GM19023 (cell line): ENCODE measurements at regions not wholly inside any gene's neighbourhood (a gene's known extent, or its start where the extent isn't known, plus 50 kb on each side); places are given as distances from the start of the nearest gene placed in this dataset.
"Not testable (repeated sequence)": the region's sequence is repeated elsewhere in the genome, so short reads cannot be mapped to it uniquely, and the experiment has no call there.

Experiments
- ATAC-seq: cut with Tn5 transposase; IDR thresholded peaks from one replicate; pipeline ENCODE4 v1.9.1; 2021; ENCODE audit warnings: mild to moderate bottlenecking, moderate library complexity; ENCODE audit not compliant: unreplicated experiment

DNA sequence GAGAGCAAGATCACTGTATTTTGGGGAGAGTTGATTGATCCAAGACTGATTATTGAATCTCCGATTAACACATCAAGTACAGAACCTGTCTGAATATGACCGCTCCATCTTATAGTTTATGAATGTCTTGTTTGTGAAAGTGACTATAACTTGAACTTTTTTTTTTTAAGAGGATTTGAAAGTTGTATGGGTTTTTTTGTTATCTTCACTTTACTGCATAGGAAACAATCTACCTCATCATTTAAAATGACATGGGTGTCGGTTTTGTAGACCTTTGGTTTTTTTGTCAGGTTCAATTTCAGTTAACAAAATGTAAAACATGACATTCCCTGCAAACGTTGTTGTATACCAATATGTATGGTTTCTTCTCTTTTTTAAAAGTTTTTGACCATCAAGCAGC, 103.0 kb upstream of the NUDT6 start:
- ATAC-seq, result no peak

DNA sequence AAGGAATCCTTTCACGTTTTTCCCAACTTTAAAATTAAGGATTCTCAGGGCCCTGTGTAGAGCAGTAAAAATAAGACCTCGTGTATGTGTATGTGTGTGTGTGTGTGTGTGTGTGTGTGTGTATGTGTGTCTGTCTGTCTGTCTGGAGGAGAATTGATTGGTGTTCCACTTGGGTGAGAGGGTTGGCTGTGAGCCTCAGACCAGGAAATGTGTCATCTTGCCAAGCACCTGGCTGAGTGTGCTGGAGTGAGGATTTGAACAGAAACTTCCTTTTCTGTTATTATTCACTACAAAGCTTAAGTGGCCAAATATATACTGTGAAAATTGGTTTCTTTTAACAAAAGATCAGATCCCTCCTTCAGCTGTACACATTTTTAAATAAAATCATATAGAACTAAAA, 103.6 kb upstream of the NUDT6 start:
- ATAC-seq, result not testable (repeated sequence)

- ATAC-seq, result no peak
Measured at GRCh38 chr4:123031664-123032063, 109.3 kb upstream of the NUDT6 start.

DNA sequence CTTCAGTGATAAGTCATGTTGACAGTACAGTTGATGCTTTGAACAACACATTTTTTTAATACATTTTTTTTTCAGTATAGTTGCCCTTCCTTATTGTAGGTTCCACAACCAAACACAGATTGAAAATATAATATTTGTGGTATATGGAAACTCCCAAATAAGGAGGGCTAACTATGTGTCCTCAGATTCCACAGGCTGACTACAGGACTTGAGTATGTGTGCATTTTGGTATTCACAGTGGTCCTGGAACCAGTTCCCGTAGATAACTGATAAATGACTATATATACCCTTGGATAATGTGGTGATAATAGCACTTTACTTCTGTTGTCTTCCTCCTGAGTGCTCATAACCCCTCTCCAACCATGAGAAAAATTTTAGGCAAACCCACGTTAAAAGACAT, 111.6 kb upstream of the NUDT6 start:
- ATAC-seq, result no peak

GRCh38 chr4:123035239-123035638, 112.8 kb upstream of the NUDT6 start:
- no peak for ATAC-seq

DNA sequence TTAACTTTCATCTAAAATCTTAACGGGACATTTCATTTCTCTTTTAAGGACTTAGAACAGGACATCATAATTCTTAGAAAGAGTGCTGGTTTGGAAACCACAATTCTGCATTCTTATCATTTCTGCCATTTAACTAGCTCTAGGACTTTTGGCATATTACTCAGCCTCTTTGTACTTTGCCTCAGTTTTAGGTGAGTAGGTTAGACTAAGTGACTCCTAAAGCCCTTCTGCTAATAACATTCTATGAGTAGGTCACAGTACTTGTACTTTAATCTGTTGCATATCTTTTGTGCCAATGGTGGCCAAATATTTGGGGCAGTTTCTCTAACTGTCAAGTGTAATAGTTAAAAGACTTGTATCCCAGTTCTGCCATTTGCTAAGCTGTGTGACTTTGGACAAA, 115.4 kb upstream of the NUDT6 start:
- ATAC-seq, result no peak

- ATAC-seq, result no peak
Measured at GRCh38 chr4:123042095-123042494, 119.7 kb upstream of the NUDT6 start.

GRCh38 chr4:123043013-123043412, 120.6 kb upstream of the NUDT6 start:
- ATAC-seq, result no peak

- no peak for ATAC-seq
Measured at GRCh38 chr4:123043793-123044425, 121.5 kb upstream of the NUDT6 start.

DNA sequence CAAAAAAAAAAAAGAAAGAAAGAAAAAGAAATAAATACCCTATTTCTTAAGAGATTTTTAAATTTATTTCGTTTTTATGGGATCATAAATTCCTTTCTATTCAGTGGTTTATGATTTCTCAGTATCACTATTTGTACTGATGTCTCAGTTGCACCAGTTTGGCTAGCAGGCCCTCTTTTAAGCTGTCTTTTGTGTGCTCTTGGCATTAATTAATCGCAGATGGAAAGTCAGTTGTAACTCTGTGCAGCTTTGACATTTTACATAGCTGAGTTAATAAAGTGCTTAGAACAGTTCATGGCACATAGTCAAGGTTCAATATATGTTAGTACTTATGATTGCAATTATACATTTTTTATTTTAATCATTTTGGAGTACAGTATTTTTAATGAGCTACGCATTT, 123.7 kb upstream of the NUDT6 start:
- no peak for ATAC-seq

DNA sequence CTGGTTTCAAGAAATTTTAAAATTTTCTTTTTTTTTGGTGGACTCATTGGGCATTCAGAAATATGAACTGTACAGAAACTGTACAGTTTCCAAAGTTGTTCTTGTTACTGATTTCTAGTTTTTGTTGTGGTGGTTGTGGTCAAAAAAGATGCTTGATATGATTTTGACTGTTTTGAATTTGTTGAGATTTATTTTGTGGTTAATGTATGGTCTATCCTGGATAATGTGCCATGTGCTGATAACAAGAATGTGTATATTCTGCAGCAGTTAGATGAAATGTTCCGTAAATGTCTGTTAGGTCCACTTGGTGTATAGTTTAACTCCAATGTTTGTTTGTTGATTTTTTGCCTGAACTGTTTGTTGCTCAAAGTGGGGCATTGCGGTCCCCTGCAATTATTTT, 127.6 kb upstream of the NUDT6 start:
- no peak for ATAC-seq

DNA sequence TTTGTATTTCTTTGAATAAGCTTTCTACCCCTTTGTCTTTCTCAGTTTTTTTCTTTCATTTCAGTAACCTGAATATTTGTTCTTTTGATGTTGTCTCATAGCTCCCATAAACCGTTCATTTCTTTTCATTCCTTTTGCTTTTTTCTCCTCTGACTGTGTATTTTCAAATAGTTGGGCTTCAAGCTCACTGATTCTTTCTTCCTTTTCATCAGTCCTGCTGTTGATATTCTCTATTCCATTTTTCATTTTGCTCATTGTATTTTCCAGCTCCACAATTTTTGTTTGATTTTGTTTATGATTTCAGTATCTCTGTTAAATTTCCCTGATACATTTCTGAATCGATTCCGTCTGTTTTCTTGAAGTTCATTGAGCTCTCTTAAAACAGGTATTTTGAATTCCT, 129.6 kb upstream of the NUDT6 start:
- no peak for ATAC-seq

DNA sequence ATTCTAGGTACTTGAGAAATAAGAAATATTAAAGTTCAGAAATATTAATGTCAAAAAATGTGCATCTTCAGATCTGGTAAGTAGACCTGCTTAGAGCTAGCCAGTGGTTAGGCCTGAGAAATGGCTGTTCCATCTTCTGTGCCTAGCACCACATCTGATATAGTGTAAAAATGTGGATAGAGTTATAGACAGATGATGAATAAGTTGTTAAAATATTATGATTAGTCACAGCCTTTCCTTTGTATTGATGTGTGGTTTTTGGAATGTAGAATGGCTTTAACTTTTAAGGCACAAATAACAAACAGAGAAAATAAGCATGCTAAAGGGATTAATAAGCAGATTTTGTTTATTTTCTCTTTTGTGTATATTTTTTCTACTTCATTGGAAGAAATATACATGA, 133.5 kb upstream of the NUDT6 start:
- ATAC-seq, result no peak

- no peak for ATAC-seq
Measured at GRCh38 chr4:123060039-123060770, 137.8 kb upstream of the NUDT6 start.

DNA sequence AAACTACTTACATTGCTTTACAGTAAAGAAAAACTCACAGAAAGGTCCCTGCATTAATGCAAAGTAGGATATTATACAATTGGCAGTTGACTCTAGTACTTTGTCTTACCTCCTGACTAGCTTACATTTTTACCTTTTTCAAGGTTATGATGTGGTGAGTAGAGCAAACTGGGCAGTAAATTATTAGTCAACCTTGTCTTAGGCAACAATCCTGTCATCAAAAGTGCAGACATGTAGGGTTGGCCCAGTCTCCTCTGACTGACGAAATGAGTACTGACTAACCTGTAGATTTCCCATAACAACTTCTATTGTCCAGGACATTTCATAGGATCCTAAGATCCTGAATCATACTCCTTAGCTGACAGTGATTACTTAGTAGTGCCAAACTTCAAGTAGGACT, 142.0 kb upstream of the NUDT6 start:
- ATAC-seq, result no peak

DNA sequence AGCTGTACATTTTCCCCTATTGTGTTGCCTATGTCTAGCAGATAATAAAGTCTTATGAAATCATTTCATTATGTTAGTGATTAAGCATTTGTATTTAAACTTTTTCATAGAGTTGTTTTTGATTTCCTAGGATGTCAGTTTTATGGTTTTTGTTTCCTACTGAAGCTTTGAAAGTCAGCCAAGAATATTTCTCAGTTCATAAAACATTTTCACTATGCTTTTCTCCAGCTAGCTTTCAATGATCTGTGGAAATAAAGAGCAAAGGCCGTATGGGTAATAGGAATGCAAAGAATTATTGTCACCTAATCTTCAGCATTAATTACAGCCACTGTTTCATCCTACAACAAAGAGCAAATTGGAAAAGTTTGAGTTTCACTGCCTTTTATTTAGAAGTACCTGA, 145.7 kb upstream of the NUDT6 start:
- ATAC-seq, result no peak

DNA sequence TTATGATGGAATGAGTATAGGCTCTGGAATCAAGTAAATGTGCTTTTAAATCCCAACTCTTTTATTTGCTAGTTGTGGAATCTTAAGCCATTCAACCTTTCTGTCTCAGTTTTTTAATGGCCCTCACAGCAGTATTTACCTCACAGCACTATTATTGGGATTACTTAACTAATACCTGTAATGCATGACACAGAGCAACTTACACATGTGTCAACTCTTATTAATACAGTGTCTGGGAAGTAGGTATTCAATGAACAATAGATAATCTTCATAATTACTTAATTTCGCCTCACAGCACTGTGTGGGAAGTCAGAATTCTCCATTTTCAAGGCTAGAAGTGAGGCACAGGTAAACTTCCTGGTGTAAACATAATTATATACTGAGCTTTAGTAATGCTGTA, 149.7 kb upstream of the NUDT6 start:
- ATAC-seq, result no peak

DNA sequence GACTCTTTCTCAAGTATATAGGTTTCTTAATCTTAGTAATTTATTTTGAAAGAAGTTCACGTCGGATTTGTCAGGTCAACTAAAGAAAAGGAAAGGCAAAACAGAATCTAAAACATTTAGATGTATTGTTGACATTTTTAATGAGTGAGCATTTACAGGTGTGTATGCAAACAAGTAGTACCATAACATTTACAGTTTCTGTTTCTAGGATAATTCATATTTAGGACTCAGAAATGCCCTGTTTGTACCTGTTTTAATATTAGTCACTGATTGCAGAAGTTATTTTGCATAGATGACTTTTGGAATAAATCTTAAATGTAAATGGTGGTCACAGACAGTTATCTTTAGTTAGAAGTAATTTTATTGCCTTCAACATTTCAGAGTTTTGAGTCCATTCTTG, 151.3 kb upstream of the NUDT6 start:
- no peak for ATAC-seq

- no peak for ATAC-seq
Measured at GRCh38 chr4:123077330-123077729, 154.9 kb upstream of the NUDT6 start.

GRCh38 chr4:123081971-123082370, 159.6 kb upstream of the NUDT6 start:
- ATAC-seq, result no peak

GRCh38 chr4:123083646-123084045, 161.2 kb upstream of the NUDT6 start:
- no peak for ATAC-seq

DNA sequence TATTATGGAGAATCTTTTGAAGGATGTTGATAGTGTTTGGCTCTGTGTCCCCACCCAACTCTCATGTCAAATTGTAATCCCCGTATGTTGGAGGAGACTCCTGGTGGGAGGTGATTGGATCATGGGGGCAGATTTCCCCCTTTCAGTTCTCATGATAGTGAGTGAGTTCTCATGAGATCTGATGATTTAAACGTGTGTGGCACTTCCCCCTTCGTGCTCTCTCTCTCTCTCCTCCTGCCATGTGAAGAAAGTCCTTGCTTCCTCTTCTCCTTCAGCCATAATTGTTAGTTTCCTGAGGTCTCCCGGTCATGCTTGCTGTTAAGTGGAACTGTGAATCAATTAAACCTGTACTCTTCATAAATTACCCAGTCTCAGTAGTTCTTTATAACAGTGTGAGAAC, 166.1 kb upstream of the NUDT6 start:
- ATAC-seq, result no peak

GRCh38 chr4:123090886-123091285, 168.5 kb upstream of the NUDT6 start:
- no peak for ATAC-seq
